Stimulated activated CD4-positive, alpha-beta T cell treated with anti-CD3 and anti-CD28 coated beads, Interleukin-4, amount 100 ng/mL, for 24 hours (primary cell): ENCODE measurements at regions not wholly inside any gene's neighbourhood (a gene's known extent, or its start where the extent isn't known, plus 50 kb on each side); places are given as distances from the start of the nearest gene placed in this dataset.
A peak's percentile ranks its signal among the peaks of the same experiment; 100 is the strongest.
"Not testable (repeated sequence)": the region's sequence is repeated elsewhere in the genome, so short reads cannot be mapped to it uniquely, and the experiment has no call there.

Experiments used
- DNase-seq: peaks from one replicate; pipeline ENCODE4 v3.0.0-alpha.2; 2020

DNA sequence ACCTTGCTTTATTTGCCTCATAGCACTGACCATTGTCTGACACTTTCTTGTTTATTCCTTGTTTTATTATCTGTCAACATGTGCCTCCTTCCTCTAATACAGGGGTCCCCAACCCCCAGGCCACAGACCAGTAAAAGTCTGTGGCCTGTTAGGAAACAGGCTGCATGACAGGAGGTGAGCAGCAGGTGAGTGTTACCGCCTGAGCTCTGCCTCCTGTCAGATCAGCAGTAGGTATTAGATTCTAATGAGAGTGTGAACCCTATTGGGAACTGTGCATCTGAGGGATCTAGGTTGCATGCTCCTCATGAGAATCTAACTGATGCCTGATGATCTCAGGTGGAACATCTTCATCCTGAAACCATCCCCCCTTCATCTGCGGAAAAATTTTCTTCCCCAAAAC lies 228.0 kb downstream of the HINT1 start:
- DNase-seq, result no peak

DNA sequence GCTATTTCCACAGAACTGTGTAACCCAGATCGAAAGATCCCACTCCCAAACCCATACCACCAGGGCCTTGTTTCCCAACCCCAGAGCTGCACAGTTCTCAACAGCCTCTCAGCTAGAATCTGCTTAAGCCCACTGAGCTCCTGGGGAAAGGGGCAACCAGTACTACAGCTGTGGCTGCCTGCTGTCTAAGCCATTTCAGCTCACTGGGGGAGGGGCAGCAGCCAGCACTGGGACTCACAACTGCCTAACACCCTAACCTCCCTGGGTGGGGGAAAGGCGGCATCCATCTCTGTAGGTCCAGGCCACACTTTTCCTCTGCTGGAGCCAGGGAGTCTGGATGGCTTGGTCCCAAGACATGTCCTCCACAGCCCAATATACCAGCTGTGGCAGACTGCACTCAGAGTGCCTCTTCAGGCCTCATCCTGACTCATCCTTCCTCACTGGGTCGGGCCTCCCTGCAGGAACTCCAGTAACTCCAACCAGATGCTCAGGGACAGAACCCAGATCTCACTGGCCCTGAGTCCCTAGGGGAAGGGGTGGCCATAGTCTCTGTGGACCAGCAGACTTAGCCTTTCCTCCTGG lies 241.4 kb downstream of the HINT1 start:
- DNase-seq, result no peak

DNA sequence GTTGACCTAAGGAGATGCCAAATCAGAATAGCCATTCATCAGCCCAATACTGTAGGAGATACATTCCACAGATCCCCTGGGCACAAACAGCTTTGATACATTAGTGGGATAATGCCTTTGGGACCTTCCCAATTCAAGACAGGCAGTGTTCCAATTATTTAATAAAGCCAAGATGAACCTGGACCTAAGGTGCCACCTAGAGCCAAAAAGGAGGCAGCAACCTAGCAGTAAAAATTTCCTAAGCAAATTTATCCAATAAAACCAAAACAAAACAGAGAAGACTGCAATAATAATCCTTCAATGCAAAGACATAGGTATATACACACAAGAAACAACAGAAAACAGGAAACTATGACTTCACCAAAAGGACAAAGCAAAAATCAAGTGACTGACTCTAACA lies 253.0 kb downstream of the HINT1 start:
- DNase-seq, result no peak

DNA sequence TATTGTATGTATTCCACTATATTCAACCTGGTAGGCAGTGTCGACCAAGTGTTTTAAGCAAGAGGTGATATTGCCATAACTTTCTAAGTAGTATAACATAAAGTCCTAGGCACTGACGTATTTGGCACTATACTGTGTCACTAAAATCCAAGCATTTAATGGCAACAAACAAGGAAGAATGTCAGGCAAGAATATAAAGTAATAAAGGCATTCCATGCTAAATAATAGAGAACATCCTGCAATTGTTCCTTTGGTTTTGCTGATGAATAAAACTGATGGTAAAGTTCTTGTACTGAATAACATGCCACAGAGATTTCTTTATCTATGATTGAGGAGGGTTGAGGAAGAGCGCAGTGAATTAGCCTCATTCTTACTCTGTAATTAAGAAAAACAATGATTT lies 256.9 kb downstream of the HINT1 start:
- DNase-seq, result no peak

DNA sequence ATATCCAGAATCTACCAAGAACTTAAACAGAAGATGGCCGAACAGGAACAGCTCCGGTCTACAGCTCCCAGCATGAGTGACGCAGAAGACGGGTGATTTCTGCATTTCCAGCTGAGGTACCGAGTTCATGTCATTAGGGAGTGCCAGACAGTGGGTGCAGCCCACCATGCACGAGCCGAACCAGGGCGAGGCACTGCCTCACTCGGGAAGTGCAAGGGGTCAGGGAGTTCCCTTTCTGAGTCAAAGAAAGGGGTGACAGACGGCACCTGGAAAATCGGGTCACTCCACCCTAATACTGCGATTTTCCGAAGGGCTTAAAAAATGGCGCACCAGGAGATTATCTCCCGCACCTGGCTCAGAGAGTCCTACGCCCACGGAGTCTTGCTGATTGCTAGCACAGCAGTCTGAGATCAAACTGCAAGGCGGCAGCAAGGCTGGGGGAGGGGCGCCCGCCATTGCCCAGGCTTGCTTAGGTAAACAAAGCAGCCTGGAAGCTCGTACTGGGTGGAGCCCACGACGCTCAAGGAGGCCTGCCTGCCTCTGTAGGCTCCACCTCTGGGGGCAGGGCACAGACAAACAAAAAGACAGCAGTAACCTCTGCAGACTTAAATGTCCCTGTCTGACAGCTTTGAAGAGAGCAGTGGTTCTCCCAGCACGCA lies 267.4 kb downstream of the HINT1 start:
- not testable (repeated sequence) for DNase-seq

DNA sequence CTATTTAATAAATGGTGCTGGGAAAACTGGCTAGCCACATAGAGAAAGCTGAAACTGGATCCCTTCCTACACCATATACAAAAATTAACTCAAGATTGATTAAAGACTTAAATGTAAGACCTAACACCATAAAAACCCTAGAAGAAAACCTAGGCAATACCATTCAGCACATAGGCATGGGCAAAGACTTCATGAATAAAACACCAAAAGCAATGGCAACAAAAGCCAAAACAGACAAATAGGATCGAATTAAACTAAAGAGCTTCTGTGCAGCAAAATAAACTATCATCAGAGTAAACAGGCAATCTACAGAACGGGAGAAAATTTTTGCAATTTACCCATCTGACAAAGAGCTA lies 267.9 kb downstream of the HINT1 start:
- not testable (repeated sequence) for DNase-seq

DNA sequence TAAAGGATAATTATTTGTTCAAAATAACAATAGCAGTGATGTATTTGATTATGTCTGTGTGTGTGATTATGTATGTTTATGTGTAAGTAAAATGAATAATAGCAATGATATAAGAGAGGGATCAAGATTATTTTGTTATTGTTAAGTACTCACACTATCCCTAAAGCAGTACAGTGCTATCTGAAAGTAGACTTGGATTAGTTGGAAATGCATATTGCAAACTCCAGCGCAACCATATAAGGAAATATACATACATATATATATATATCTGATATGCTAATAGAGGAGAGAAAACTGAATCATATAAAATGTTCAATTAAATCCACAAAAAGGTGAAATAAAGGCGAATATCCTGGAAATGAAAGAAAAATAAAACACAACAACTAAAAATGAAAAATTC lies 268.4 kb downstream of the HINT1 start:
- no peak for DNase-seq

DNA sequence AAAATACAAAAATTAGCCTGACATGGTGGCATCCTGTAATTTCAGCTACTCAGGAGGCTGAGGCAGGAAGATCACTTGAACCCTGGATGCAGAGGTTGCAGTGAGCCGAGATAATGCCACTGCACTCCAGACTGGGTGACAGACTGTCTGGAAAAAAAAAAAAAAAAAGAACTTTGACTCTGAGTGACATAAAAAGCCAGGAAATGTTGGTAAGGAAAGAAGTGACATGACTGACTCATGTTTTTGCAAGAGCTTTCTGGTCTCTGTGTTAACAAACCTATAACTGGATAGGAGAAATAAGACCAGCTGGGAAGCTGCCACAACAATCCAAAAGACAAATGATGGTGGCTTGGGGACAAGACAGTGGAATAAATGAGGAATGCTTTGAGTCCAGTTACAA lies 272.1 kb downstream of the HINT1 start:
- no peak for DNase-seq

DNA sequence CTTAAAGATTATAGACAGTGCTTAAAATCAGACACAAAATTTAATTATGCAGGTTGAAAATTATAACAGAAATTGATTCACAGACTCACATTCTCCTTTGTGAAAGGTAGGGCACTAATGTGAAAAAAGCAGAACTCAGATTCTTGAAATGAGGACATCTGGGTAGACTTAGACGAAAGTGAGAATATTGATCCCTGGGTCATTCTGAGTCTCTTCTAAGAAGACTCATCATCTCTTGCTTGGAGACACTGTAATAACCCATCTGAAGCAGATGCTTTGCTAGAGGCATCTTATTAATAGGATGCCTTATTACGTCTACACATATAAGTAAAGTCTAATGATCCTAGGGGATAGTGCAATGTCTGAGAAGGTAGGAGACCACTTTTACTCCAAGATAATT lies 274.4 kb downstream of the HINT1 start:
- no peak for DNase-seq

DNA sequence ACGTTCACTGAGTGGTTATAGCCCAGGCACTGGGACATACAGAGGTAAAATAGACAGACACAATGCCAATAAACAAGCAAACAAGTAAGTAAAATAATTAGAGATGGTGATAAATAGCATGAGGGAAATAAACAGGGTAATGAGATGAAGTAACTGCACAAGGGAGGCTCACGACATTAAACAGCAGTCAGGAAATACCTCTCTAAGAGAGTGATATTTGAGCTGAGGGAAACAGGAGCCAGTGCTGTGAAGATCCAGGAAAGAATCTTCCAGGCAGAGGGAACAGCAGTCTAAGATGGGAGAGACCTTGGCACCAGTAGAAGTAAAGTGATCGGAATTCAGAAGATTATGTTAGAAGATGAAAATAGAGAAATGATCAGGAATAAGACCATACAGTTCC lies 279.4 kb downstream of the HINT1 start:
- DNase-seq, result no peak

DNA sequence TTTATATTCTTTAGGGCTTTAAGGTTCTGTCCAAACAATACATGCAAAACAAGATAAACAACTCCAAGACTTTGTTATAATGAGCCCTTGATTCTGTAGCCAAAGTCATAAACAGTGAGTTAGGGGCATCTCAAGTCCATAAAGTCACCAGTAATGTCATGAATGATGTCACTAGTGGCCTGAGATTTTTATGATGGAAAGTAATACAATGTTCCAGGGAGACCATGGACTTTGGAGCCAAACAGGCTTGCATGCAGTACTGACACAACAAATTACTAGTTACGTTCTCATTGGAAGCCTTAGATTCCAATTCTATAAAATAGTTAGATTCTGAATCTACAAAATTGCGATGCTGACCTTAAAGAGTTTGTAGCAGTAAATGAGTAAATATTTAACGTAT lies 280.0 kb downstream of the HINT1 start:
- no peak for DNase-seq

DNA sequence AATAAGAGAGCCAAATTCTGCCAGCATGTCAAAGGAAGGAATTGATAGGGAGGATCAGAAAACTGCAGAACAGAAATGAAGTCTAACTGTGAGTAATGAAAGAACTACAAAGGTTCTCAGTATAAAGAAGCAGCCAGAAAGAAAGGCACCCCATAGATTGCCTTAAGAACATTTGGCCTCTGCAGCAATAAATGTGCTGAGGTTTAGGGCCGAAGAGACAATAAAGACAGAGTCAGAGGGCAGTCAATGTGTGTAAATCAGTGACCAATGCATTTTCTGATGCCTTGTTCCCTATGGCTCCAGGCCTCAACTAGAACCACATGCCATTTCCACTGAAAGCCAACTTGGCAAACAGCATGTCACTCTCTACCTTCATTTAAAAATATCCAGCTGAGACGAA lies 281.0 kb downstream of the HINT1 start:
- DNase-seq, result no peak

DNA sequence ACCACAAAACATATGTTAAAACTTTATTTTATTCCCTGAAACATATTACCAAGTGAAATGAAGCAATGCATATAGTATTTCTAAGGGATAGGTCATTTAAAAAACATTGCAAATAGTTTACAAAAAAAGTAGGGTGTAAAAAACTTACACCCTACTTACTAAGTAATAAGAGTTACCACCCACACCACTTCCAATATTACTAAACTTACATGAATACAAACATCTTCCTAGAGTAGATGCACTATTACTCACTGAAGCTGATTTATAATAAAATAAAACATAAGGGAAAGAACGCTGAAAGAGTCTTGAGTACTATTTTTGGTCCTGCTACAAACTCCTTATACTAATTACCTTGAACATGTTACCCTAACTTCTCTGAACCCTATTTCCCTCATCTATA lies 289.4 kb downstream of the HINT1 start:
- DNase-seq, result no peak

DNA sequence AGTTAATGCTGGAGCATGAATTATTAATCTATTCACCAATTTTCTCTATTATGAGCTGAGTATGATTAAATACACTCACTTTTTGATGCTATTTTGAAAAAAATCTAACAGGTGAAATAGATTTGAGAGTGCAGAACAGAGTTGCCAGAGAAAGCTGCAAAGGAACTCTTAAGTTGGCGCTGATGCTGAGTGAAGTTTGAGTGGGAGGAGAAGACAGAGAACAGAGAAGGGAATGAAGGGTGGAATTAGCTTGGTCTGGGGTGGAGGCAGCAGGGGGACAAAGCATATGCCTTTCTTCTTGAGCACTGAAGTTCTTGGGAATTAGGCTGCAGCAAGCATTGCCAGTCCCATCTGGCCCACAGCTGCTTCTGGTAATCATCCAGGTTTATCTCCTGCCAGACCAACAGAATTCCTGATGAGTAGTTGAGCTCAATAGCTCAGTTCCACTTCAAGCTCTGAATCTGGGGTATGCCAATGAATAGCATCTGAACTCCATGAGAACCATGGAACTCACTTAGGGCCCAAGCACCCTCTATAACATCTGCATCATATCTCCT lies 290.1 kb downstream of the HINT1 start:
- no peak for DNase-seq

DNA sequence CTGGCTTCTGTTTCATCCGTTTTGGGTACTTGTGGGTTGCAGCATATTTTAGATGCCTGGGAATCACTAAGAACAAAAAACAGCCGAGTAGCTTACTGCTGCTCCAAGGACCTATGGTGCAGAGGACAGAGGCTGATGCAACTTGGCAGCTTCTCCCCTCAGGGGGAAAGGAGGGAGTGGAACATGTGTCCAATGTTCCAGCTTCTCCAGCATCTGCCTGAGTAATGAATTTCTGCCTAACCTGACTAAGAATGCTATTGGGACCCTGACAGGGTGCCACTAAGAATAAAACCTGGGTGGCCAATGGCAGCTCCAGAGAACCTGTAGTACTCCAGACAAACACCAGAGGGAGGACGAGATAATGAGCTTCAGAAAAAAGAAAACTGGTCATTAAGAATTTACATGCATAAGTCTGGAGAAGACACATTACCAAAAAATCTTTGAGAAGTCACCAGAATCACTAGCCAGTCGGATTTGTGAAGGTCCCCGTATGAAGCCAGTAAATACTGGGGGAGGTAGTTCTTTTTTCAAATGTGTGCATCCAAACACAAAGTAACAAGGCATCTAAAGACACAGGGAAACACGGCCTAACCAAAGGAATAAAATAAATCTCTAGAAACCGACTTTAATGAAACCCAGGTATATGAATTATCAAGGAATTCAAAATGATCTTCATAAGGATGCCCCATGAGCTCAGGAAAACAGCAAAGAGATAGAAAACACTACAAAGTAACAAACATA lies 293.5 kb downstream of the HINT1 start:
- peak; percentile 59 for DNase-seq

DNA sequence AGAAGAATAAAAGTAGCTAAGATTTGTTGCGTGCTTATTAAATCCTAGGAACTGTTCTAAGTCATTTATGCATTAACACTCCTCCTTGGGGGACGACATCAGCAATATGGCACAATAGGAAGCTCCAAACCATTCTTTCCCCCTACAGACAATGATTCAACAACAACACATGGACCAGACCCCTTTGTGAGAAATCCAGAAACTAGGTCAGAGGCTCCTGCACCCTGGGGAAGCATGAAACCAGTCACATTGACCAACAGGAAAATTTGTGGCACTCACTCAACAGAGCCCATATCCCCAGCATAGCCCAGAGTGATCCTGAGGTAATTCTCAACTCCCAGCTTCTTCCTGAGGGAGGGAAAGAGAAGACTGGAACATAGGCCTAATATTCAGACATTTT lies 294.4 kb downstream of the HINT1 start:
- no peak for DNase-seq

DNA sequence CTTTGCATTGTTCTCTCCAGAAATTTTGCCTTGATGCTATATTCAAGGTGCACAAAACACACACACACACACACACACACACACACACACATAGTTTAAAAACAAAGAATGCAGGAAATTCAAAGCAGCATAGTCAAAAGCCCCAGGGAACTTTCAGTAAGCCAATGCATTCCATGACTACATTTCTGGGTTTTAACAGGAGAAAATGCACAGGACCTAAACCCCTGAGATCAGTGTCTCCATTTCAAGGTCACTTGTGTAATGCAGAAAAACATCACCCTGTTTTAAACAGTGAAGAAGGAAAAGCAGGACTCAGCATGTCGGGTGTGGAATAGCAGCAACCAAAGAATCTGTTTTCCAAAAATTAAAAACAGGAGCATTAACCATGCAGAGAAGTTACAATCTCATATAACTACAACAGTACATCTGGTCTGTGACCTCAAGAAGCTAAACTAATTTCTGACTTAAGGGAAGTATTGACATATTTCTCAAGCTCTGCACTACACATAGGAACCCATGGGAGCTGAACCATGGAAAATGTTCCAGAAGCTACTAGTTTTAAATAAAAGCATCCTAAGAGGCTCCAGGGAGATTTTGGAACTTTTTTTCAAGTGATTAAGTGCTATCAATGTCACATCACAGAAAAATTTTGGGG lies 296.7 kb downstream of the HINT1 start:
- DNase-seq, result no peak

DNA sequence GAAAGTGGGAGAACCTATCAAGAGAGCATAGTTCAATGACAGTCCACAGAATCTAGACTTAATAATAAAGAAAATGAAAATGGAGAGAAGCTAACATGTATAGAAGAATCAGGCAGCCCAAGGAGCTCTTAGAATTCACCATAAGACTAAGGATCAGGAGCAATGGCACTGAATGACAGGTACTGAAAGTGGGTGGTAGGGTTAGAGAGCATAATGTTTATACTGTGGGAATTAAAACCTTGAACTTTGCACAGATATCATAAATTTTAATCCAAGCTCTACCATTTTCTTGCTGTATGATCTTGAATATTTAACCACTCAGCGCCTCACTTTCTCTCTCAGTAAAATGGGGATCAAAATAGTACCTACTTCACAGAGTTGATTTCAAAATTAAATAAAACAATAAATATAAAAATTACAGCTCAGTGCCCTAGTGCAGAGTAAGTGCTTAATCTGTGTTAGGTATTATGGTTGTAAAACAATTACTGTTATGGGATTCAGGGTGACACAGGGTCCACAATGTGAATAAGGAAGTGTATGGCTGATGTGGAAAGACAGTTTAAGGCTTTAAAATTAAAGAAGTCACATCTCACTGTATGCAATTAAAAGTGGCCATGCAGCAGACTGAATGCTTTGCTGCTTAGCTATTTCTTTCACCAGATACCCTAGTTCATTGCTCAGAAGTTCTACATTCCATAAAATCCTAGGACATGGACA lies 319.8 kb downstream of the HINT1 start:
- no peak for DNase-seq

DNA sequence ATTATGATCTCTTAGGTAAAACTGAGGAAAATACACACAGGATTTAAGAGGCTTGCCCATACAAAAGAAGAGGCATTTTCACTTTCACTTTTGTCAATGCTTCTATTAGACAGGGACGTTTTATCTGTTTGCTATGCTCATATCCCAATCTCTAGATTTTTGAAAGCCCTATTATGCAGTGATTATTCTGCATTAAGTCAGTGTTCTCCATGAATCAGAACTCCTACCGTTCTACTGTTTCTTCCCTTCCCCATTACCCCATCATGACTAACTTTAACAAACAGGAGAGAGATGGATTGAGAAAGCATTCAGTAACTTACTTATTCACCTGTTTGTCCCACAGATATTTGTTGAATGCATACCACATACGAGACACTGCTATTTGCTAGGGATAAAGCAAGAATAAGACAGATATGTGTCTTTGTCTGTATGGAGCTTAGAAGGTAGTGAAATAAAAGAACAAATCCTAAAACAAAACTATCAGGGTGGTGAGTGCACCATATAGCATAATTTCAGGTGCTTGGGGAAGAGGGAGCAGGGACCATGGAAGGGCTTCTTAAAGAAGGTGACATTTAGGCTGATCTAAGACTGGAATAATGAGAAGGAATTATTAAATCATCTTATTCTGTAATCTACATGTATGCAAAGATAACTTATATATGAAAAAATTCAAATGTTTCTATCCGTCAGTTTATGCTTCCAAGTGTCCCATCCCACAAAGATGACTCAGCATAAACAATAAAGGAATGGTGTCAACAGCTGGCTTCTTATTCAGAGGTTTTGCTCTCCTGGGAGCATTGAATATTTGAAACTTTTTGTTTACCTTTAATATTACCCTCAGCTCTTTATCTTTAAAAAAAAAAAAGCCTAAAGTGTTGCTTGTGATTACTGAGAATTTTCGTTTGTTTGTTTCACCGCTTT lies 328.1 kb downstream of the HINT1 start:
- no peak for DNase-seq

DNA sequence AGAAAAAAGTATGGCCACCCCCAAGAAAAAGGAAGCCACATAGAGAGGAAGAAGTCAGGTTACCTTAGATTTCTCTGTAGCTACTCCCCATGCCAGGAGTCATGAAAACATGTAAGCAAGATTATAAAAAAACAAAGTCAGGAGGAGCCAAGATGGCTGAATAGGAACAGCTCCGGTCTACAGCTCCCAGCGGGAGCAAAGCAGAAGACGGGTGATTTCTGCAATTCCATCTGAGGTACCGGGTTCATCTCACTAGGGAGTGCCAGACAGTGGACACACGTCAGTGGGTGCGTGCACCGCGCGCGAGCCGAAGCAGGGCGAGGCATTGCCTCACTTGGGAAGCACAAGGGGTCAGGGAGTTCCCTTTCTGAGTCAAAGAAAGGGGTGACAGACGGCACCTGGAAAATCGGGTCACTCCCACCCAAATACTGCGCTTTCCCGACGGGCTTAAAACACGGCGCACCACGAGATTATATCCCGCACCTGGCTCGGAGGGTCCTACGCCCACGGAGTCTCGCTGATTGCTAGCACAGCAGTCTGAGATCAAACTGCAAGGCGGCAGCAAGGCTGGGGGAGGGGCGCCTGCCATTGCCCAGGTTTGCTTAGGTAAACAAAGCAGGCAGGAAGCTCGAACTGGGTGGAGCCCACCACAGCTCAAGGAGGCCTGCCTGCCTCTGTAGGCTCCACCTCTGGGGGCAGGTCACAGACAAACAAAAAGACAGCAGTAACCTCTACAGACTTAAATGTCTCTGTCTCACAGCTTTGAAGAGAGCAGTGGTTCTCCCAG lies 347.3 kb downstream of the HINT1 start:
- not testable (repeated sequence) for DNase-seq

DNA sequence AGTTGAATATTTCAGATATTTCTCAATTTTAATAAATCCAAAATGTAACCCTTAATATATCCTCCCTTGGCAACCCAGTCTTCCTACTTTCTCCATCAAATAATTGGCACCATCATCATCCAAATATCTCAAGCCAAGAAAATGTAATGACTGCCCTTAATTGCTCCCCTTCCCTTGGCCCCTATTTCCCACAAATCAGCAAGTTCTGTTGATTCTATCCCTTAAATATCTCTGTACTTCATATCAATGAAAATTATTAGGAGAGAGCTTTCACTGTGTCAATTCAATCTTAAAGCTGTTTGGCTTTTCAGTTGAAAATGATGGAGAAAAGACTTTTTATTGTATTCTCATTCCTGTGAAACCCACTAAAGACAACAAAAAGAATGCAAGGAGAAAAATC lies 349.8 kb downstream of the HINT1 start:
- DNase-seq, result no peak
